Neuronal stem cell (in vitro differentiated cells): ENCODE measurements at regions not wholly inside any gene's neighbourhood (a gene's known extent, or its start where the extent isn't known, plus 50 kb on each side); places are given as distances from the start of the nearest gene placed in this dataset.

Source experiments
- DNase-seq: peaks from one replicate; pipeline ENCODE4 v3.0.0-alpha.2; 2013; ENCODE audit warnings: low spot score
- H2AFZ ChIP-seq: one replicate; pipeline ENCODE4 v1.6.1; 2013; ENCODE audit warnings: mild to moderate bottlenecking, low read length, inconsistent platforms
- H2AK5ac ChIP-seq: 2 replicates; pipeline ENCODE4 v1.6.1; 2013; ENCODE audit warnings: low read depth, mild to moderate bottlenecking, inconsistent platforms, low read length, moderate library complexity, mixed read lengths
- H2BK120ac ChIP-seq: 2 replicates; pipeline ENCODE4 v1.6.1; 2013; ENCODE audit warnings: low read depth, mild to moderate bottlenecking, inconsistent platforms, low read length, moderate library complexity, mixed read lengths
- H2BK12ac ChIP-seq: one replicate; pipeline ENCODE4 v1.6.1; 2013; ENCODE audit warnings: low read length, inconsistent platforms
- H2BK15ac ChIP-seq: 2 replicates; pipeline ENCODE4 v1.6.1; 2013; ENCODE audit warnings: mild to moderate bottlenecking, low read length, inconsistent platforms, mixed read lengths
- H2BK5ac ChIP-seq: one replicate; pipeline ENCODE4 v1.6.1; 2013; ENCODE audit warnings: inconsistent platforms, mild to moderate bottlenecking, low read length, moderate library complexity
- H3K14ac ChIP-seq: one replicate; pipeline ENCODE4 v1.6.1; 2013; ENCODE audit warnings: low read length, inconsistent platforms
- H3K18ac ChIP-seq: 2 replicates; pipeline ENCODE4 v1.6.1; 2013; ENCODE audit warnings: low read length, inconsistent platforms
- H3K23ac ChIP-seq: 2 replicates; pipeline ENCODE4 v1.6.1; 2013; ENCODE audit warnings: low read depth, mild to moderate bottlenecking, mixed read lengths, low read length, inconsistent platforms; ENCODE audit not compliant: poor library complexity
- H3K27ac ChIP-seq: replicated peaks from 3 replicates; pipeline ENCODE4 v1.5.1; 2013; ENCODE audit warnings: low read length, inconsistent platforms
- H3K27me3 ChIP-seq, 3 experiments: 2 replicates each; pipeline ENCODE4 v1.6.1; 2013; ENCODE audit warnings: low read length in 3 of 3, mild to moderate bottlenecking in 2 of 3, inconsistent platforms in 1 of 3, low read depth in 1 of 3, mixed read lengths in 1 of 3, moderate library complexity in 1 of 3; ENCODE audit not compliant: control insufficient read depth in 3 of 3, insufficient read depth in 3 of 3
- H3K36me3 ChIP-seq, 2 donors: replicated peaks in 1 of 2; 2 replicates each; pipeline ENCODE4 v1.6.1; 2013; ENCODE audit warnings: low read length in 2 of 2; ENCODE audit not compliant: control insufficient read depth in 2 of 2, insufficient read depth in 2 of 2
- H3K4ac ChIP-seq: 2 replicates; pipeline ENCODE4 v1.6.1; 2013; ENCODE audit warnings: inconsistent platforms, mild to moderate bottlenecking, low read length, moderate library complexity
- H3K4me1 ChIP-seq, 2 donors: 1 replicate in 1 of 2; 2 replicates in 1 of 2; pipeline ENCODE4 v1.6.1; 2013; ENCODE audit warnings: low read length in 2 of 2, low read depth in 1 of 2; ENCODE audit not compliant: control insufficient read depth in 2 of 2, insufficient read depth in 1 of 2
- H3K4me2 ChIP-seq: one replicate; pipeline ENCODE4 v1.6.1; 2013; ENCODE audit warnings: mild to moderate bottlenecking, low read length, inconsistent platforms; ENCODE audit not compliant: insufficient read depth, poor library complexity, severe bottlenecking
- H3K4me3 ChIP-seq, 2 donors: 2 replicates each; pipeline ENCODE4 v1.5.1; 2013; ENCODE audit warnings: low read length in 2 of 2, mild to moderate bottlenecking in 2 of 2, inconsistent platforms in 1 of 2, moderate library complexity in 1 of 2
- H3K79me1 ChIP-seq: one replicate; pipeline ENCODE4 v1.6.1; 2013; ENCODE audit warnings: low read depth, mild to moderate bottlenecking, inconsistent platforms, low read length, moderate library complexity
- H3K9ac ChIP-seq: one replicate; pipeline ENCODE4 v1.6.1; 2013; ENCODE audit warnings: mild to moderate bottlenecking, low read depth, low read length, inconsistent platforms; ENCODE audit not compliant: poor library complexity
- H3K9me3 ChIP-seq, 2 donors: replicated peaks in 1 of 2; 2 replicates each; pipeline versions ENCODE3 to v1.6.1; 2013; ENCODE audit warnings: low read length in 2 of 2, mild to moderate bottlenecking in 2 of 2, inconsistent platforms in 1 of 2, low read depth in 1 of 2, mixed read lengths in 1 of 2, moderate library complexity in 1 of 2; ENCODE audit not compliant: control insufficient read depth in 2 of 2, insufficient read depth in 1 of 2
- H4K8ac ChIP-seq: one replicate; pipeline ENCODE4 v1.6.1; 2013; ENCODE audit warnings: low read depth, mild to moderate bottlenecking, inconsistent platforms, low read length, moderate library complexity
- H4K91ac ChIP-seq: one replicate; pipeline ENCODE4 v1.6.1; 2013; ENCODE audit warnings: low read length, low read depth, mild to moderate bottlenecking, inconsistent platforms; ENCODE audit not compliant: poor library complexity
- WGBS, 2 donors: extraction: QIAGEN DNeasy Blood & Tissue Kit; methylation state at CpG; one replicate each; pipeline ENCODE4 v1.1.7; 2013; ENCODE audit warnings: missing lambda C conversion rate in 2 of 2, mixed read lengths in 1 of 2; ENCODE audit not compliant: insufficient read length in 2 of 2, insufficient replicate concordance in 1 of 2; ENCODE audit errors: extremely low coverage in 2 of 2; 5-methylcytosine and 5-hydroxymethylcytosine counted together

DNA sequence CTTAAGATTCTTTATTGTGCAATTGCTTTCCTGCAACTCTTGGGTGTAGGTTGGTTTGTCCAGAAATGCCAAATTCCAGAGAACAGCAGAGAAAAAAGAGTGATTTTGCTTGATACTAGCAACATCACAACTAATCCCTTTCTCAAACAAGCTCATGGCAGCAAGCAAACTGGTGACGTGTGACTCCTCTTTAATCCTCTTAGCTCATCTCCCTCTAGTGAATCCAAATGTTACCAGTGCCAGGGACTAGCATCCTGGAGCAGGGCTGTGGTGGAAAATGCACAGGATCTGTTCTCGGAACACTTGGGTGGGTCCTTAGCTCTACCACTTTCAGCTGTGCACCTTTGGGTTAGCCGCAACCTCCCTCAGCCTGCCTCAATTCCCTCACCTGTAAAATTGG, 204.0 kb upstream of the CCL2 start:
- no peak overlapping the region for H3K14ac ChIP-seq
- no peaks in the 10 kb centered on the region for H3K27me3 ChIP-seq
- H3K9me3 ChIP-seq = no peaks in the 10 kb centered on the region
- H3K4me1 ChIP-seq = no peaks in the 10 kb centered on the region
- H3K79me1 ChIP-seq = no peaks in the 10 kb centered on the region
- no peak for DNase-seq
- H2BK5ac ChIP-seq = no peak overlapping the region
- H3K4me2 ChIP-seq = no peak overlapping the region
- H2BK12ac ChIP-seq = no peak overlapping the region
- H2BK120ac ChIP-seq = no peak overlapping the region
- no peak overlapping the region for H2AK5ac ChIP-seq
- no peak overlapping the region for H3K18ac ChIP-seq
- H3K4me3 ChIP-seq = no peak overlapping the region
- no peaks in the 10 kb centered on the region for H3K36me3 ChIP-seq
- H2AFZ ChIP-seq = no peak overlapping the region
- H2BK15ac ChIP-seq = no peak overlapping the region
- H4K91ac ChIP-seq = no peak overlapping the region
- no peak overlapping the region for H3K9ac ChIP-seq
- H3K4ac ChIP-seq = no peak overlapping the region
- no peak overlapping the region for H3K27ac ChIP-seq
- H4K8ac ChIP-seq = no peak overlapping the region
- no peak overlapping the region for H3K23ac ChIP-seq
- WGBS, 2 donors = no CpG with 5 or more reads among the region's 3 CpGs

- Histone ChIP-seq H4K8ac (no peak overlapping the region), H3K79me1 (no peaks in the 10 kb centered on the region), H3K23ac (no peak overlapping the region), H2BK120ac (no peak overlapping the region), H3K27ac (no peak overlapping the region), H3K27me3 (no peaks in the 10 kb centered on the region), H2BK15ac (no peak overlapping the region), H2AFZ (no peak overlapping the region), H4K91ac (no peak overlapping the region), H2BK5ac (no peak overlapping the region), H3K4me2 (no peak overlapping the region), H3K9me3 (no peaks in the 10 kb centered on the region), H3K4me3 (no peak overlapping the region), H2BK12ac (no peak overlapping the region), H3K4me1 (no peaks in the 10 kb centered on the region), H3K9ac (no peak overlapping the region), H3K4ac (no peak overlapping the region), H3K18ac (no peak overlapping the region), H3K14ac (no peak overlapping the region), H2AK5ac (no peak overlapping the region), H3K36me3 (no peaks in the 10 kb centered on the region)
- no CpG with 5 or more reads among the region's 1 CpG for WGBS, 2 donors
- DNase-seq = no peak
Observed at GRCh38 chr17:34054495-34054894, 200.6 kb upstream of the CCL2 start.

GRCh38 chr17:34055606-34056005, 199.5 kb upstream of the CCL2 start:
- H4K91ac ChIP-seq = no peak overlapping the region
- H3K4ac ChIP-seq = no peak overlapping the region
- no peaks in the 10 kb centered on the region for H3K9me3 ChIP-seq
- H2BK12ac ChIP-seq = no peak overlapping the region
- H4K8ac ChIP-seq = no peak overlapping the region
- no peaks in the 10 kb centered on the region for H3K79me1 ChIP-seq
- H2BK15ac ChIP-seq = no peak overlapping the region
- no peak overlapping the region for H3K18ac ChIP-seq
- no peaks in the 10 kb centered on the region for H3K27me3 ChIP-seq
- H3K23ac ChIP-seq = no peak overlapping the region
- no peak overlapping the region for H3K14ac ChIP-seq
- no peak overlapping the region for H3K27ac ChIP-seq
- H2BK5ac ChIP-seq = no peak overlapping the region
- no peak overlapping the region for H3K4me3 ChIP-seq
- no CpG with 5 or more reads among the region's 3 CpGs for WGBS, 2 donors
- H2BK120ac ChIP-seq = no peak overlapping the region
- no peak overlapping the region for H3K4me2 ChIP-seq
- H3K9ac ChIP-seq = no peak overlapping the region
- no peaks in the 10 kb centered on the region for H3K4me1 ChIP-seq
- no peak overlapping the region for H2AK5ac ChIP-seq
- H2AFZ ChIP-seq = no peak overlapping the region
- no peaks in the 10 kb centered on the region for H3K36me3 ChIP-seq
- DNase-seq = no peak

DNA sequence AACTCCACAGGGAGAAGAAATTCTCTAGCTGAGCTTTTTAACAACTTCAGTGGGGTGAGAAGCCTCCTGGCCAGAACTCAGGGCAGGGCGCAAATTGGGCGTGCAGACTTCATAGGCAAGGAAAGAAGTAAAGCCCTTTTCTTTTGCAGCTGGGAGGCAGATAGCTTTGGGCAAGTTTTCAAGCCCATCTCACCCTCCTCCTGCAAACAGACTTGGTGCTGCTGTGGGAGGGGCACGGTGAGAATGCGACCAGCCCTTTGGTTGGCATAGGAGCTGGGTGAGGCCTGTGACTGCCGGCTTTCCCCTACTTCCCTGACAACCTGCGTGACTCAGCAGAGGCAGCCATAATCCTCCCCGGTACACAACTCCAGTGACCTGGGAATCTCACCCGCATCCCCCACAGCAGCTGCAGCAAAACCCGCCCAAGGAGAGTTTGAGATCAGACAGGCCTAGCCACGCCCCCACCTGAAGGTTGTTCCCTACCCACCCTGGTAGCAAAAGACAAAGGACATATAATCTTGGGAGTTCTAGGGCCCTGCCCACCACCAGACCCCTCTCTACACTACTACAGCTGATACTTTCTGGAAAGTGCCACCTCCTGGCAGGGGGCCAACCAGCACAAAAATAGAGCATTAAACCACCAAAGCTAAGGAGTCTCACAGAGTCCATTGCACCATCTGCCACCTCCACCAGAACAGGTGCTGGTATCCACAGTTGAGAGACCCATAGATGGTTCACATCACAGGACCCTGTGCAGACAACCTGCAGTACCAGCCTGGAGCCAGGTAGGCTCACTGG, 195.5 kb upstream of the CCL2 start:
- Histone ChIP-seq H3K4me2 (no peak overlapping the region), H3K14ac (peak overlapping the region; percentile 82), H2AFZ (no peak overlapping the region), H3K9me3 (no peaks in the 10 kb centered on the region), H3K27ac (no peak overlapping the region), H3K4me1 (no peaks in the 10 kb centered on the region), H2AK5ac (no peak overlapping the region), H2BK120ac (peak overlapping the region; percentile 47), H2BK15ac (no peak overlapping the region), H4K91ac (no peak overlapping the region), H3K4ac (no peak overlapping the region), H2BK5ac (no peak overlapping the region), H2BK12ac (no peak overlapping the region), H3K9ac (no peak overlapping the region), H3K4me3 (peak overlapping the region in 1 of 2 donors; percentile 28), H3K36me3 (no peaks in the 10 kb centered on the region), H3K27me3 (no peaks in the 10 kb centered on the region), H4K8ac (no peak overlapping the region), H3K18ac (peak overlapping the region; percentile 28), H3K23ac (no peak overlapping the region), H3K79me1 (no peaks in the 10 kb centered on the region)
- no peak for DNase-seq
- no CpG with 5 or more reads among the region's 10 CpGs for WGBS, 2 donors
